GM18909 (cell line): ENCODE measurements at regions not wholly inside any gene's neighbourhood (a gene's known extent, or its start where the extent isn't known, plus 50 kb on each side); places are given as distances from the start of the nearest gene placed in this dataset.

Source experiments
- ATAC-seq: cut with Tn5 transposase; IDR thresholded peaks from one replicate; pipeline ENCODE4 v1.9.1; 2021; ENCODE audit warnings: mild to moderate bottlenecking; ENCODE audit not compliant: unreplicated experiment, poor library complexity

GRCh38 chr12:16136219-16136988 lies 141.1 kb downstream of the SLC15A5 start:
- no peak for ATAC-seq

- no peak for ATAC-seq
These were observed 142.2 kb downstream of the SLC15A5 start for GRCh38 chr12:16135323-16135722.

GRCh38 chr12:16130343-16130742 lies 147.1 kb downstream of the SLC15A5 start:
- no peak for ATAC-seq

- no peak for ATAC-seq
These were observed 155.5 kb downstream of the SLC15A5 start for GRCh38 chr12:16121953-16122352.

- no peak for ATAC-seq
These were observed 157.7 kb downstream of the SLC15A5 start for GRCh38 chr12:16119618-16120415.

GRCh38 chr12:16118586-16118985 lies 158.9 kb downstream of the SLC15A5 start:
- ATAC-seq: no peak

- no peak for ATAC-seq
These were observed 164.6 kb downstream of the SLC15A5 start for GRCh38 chr12:16112612-16113560.

- ATAC-seq: no peak
These were observed 165.4 kb downstream of the SLC15A5 start for GRCh38 chr12:16112130-16112529.

- ATAC-seq: no peak
These were observed 166.9 kb downstream of the SLC15A5 start for GRCh38 chr12:16110596-16110995.

GRCh38 chr12:16103851-16104250 lies 173.6 kb downstream of the SLC15A5 start:
- no peak for ATAC-seq

GRCh38 chr12:16100206-16100605 lies 177.3 kb downstream of the SLC15A5 start:
- no peak for ATAC-seq

GRCh38 chr12:16096273-16096849 lies 181.1 kb downstream of the SLC15A5 start:
- no peak for ATAC-seq

- no peak for ATAC-seq
These were observed 181.9 kb downstream of the SLC15A5 start for GRCh38 chr12:16095531-16096110.

- peak; percentile 51 for ATAC-seq
These were observed 183.0 kb downstream of the SLC15A5 start for GRCh38 chr12:16094437-16094836.

GRCh38 chr12:16093825-16094224 lies 182.7 kb downstream of the DERA start:
- no peak for ATAC-seq

- no peak for ATAC-seq
These were observed 179.8 kb downstream of the DERA start for GRCh38 chr12:16090974-16091373.

GRCh38 chr12:16088421-16088820 lies 177.3 kb downstream of the DERA start:
- no peak for ATAC-seq
